GM21619 (cell line): ENCODE measurements at regions not wholly inside any gene's neighbourhood (a gene's known extent, or its start where the extent isn't known, plus 50 kb on each side); places are given as distances from the start of the nearest gene placed in this dataset.
A peak's percentile ranks its signal among the peaks of the same experiment; 100 is the strongest.

ENCODE experiments used
- ATAC-seq: cut with Tn5 transposase; IDR thresholded peaks from one replicate; pipeline ENCODE4 v1.9.1; 2021; ENCODE audit not compliant: unreplicated experiment

- ATAC-seq, result no peak
Observed at GRCh38 chr4:176971576-176972115, 178.9 kb upstream of the VEGFC start.

DNA sequence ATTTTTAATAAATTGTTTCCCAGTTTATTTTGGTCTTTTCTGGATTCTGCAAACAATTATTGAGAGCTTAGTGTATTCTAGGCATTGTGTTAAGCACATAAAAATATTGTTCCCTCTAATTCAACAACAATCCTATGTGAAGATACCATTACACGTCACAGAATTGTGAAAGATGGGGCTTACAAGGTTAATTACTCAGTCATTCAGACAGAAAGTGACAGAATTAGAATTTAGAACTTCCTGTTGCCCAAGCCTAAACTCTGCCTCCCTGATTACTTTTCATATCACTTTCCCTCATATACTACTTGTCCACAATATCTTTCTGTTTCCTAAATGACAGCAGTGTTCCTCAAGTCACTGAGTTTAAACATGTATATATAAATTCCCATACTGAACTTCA is 186.7 kb upstream of the VEGFC start:
- ATAC-seq, result no peak

GRCh38 chr4:176981074-176981473 is 188.4 kb upstream of the VEGFC start:
- ATAC-seq, result no peak

DNA sequence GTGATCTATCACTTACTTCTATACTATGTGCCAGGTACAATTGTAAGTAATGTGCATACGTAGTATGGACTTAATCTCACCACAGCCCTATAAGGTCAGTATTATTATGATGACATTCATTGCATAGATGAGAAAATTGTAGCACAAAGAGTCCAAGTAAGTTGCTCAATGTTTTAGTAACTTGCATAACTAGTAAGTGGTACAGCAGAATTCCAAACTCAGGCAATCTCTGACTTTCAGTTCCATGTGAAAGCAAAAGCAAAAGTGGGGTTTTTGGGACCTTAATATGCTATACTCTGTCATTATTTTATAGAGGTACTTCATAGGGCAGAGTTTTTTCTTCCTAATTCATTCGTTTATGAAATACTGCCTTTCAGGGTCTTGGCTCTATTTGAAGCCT is 188.8 kb upstream of the VEGFC start:
- ATAC-seq, result no peak

DNA sequence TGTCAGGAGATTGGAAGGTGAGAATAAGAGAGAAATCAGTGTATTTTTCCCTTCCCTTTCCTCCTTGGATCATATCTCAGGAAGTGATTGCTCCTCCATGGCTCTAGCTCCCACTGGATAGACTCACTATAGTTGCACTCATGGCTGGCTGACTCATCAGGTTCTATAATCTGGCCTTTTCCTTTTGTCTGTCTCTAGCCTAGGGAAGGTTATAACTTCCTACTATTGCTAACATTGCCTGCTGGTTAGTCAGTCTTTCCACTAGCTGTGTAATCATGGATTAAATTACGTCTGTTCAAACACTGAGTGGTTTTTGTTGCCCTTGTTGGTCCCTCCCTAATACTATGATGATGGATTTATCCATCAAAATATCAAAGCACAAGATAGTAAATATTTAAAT is 195.5 kb upstream of the VEGFC start:
- no peak for ATAC-seq

GRCh38 chr4:176989186-176989585 is 196.5 kb upstream of the VEGFC start:
- no peak for ATAC-seq

DNA sequence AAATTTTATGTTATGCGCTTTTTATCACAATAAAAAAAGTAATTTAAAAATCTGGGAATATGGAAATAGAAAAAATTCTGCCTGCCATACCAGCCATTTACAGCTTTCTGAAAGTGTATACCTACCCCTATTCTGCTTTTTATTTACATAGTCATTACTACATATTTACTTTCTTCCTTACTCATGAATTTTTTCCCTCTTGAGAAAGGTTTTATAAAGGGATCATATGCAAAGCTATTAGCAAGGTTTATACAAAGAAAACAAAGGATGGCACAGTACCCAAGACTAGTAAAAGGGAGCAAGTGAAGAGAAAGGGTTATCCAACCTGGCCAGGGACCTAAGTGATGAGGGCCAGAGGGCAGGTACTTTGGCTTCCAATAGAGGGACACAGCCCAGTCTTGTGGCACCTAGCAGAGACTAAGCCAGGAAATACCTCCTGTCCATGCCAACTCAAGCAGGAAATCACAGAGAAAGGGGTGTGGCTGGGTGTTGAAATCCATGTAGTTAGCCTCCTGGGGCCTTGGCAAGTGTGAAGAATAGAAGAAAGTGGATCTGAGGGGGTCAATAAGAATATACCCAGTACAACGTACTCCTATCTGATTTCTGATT is 207.3 kb upstream of the VEGFC start:
- no peak for ATAC-seq

DNA sequence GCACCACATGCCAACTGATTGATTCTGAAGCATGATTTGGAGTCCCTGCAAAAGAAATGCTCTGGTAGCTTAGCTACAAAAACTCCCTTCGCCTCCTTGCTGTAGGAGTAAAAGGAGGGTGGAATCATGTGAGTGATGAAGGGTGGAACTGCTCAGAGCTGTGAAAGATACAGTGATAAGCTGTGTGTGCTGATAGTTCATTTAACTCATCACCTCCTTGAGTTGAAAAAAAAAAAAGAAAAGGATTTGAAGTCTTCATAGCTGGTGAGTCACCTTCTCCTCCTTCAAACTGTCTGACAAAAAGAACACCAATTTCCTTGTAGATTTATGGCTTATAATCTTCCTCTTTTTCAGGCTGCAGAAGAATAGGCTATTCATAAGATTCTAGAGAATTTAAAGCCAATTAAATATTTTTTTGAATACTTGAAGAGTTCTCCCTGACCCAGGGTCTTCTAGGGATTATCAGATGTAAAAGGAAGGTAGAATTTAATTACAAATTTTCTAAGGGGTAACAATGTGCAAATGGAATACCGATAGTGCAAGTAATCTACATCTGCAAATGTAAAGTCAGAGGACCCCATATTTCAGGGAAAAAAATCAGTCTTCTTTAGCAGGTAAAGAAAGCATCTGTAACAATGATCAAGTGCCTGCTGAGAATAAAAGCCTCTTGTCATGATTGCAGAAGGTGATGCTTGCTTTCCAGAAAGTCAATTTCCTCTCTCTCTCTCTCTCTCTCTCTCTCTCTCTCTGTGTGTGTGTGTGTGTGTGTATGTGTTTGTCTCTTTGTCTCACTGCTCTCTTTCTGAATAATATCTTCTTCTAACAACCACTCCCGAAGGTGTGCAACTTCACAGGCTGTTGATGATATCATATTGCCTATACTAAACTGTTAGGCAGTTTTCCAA is 208.8 kb upstream of the VEGFC start:
- no peak for ATAC-seq

- ATAC-seq, result peak; percentile 42
Observed at GRCh38 chr4:177005674-177006230, 213.0 kb upstream of the VEGFC start.

- peak; percentile 33 for ATAC-seq
Observed at GRCh38 chr4:177006331-177006730, 213.6 kb upstream of the VEGFC start.

DNA sequence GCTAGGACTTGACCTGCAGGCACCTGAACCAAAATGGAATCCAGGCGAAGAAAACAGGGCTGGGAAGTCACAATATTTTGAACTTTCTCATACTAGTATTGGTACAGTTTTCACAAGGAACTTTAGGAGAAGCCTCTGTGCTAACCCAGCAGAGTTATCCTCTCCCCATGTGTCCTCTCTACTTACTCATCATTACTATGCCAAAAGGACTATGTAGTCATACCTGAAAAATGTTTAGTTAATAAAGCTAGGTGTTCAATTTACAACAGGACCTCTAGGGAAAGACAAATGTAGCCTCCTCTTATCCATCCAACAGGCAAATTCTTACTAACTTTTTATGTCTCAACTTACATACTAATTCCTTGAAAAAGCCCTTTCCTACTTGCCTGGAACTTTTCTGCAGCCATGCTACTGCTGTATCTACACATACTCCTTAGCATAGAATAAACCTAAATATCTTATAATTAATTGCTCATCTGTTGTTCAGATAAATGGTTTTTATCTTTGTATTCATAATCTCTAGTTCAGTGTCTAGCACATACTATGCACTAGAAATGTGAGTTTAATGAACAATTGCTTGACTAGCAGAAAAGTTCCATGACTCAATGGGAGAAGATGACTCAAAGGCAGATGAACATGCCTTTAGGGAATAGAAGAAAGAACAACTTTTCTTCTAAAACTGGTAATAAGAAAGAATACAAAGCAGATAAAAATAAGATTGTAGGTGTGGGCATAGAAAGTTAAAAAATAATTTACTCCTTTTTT is 215.5 kb upstream of the VEGFC start:
- ATAC-seq, result no peak

- ATAC-seq, result no peak
Observed at GRCh38 chr4:177008836-177009501, 216.2 kb upstream of the VEGFC start.

GRCh38 chr4:177010418-177010817 is 217.7 kb upstream of the VEGFC start:
- no peak for ATAC-seq

- ATAC-seq, result no peak
Observed at GRCh38 chr4:177012918-177013545, 220.3 kb upstream of the VEGFC start.

DNA sequence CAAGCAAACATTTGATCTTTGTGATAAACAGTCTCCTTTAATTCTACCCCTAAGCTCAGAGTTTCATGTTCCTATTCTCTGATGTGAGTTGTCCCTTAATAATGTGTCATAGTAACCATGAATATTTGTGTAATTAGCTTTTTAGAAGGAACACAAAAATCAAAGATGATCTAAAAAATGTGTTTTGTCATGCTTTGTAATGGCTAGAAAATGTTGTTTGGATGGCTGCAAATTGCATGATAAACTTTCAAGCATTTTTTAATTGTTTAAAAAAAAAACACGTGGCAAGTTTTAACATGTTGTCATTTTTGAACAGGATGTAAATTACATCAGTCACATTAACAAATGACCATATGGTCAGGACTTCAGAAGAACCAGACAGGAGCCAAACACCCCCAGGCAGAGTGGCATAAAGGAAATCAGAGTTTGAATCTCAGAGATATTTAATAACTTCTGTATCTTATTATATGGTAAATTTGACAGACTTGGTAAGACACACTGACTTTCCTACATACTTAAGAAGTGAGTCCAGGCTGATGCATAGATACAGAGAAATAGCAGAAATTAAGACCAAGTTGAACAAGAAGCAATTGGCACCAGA is 223.9 kb upstream of the VEGFC start:
- ATAC-seq, result no peak

DNA sequence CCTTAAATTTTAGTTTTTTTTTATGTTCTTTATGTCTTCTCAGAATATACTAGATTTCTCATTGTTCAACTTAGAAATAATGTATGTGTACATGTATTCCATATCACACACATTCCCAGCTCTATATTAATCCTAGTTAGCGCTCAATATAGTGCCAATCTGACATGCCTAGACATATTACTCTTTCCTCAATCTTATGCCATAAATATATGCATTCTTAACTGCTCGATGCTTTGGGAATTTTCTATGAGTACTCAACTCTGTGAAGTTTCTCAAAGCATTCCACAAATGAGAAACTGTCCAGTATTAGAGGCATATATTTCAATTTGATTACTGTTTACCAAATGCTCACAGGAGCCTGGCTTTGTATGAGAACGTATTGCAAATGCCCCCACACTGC is 231.2 kb upstream of the VEGFC start:
- no peak for ATAC-seq

DNA sequence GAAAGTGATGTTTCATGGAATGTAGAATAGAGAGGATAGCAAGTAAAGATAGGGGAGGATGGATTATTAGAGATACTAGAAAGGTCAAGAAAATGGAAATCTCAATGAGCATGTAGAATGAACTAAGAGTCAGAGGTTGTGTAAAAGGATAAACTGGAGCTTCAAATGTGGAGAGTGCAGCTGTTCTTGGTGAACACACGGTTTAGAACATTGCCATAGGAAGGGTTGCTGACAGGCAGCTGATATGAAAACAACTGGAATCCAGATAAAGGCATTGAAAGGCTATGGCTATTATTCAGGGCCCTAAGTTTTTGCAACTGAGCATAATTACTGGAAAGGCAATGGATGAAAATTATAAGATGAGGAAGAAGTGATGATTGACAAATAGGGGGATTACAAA is 239.6 kb upstream of the VEGFC start:
- ATAC-seq, result no peak

- ATAC-seq, result no peak
Observed at GRCh38 chr4:177033135-177033534, 240.4 kb upstream of the VEGFC start.

DNA sequence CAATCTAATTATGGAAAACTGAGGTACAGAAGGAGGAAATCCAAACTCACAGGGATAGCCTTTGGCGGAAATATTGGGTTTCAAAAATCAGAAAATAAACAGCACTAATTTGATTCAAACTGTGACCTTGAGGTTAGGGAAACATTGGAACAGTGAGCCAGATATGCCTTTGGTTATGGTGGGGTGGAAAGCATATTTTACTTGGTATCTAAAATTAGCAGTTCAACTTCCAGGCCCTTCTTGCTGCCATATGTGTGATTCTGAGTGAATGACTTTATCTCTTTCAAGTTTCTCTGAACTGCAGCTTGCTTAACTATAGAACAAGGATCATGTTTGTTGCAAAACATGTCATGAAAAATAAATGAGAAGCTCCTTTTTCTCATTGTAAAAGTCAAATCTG is 240.9 kb upstream of the VEGFC start:
- ATAC-seq, result no peak

GRCh38 chr4:177041356-177041755 is 248.6 kb upstream of the VEGFC start:
- ATAC-seq, result no peak
